Kidney epithelial cell (primary cell): ENCODE measurements at regions not wholly inside any gene's neighbourhood (a gene's known extent, or its start where the extent isn't known, plus 50 kb on each side); places are given as distances from the start of the nearest gene placed in this dataset.

Source experiments
- DNase-seq: peaks from one replicate; pipeline ENCODE4 v3.0.0-alpha.2; 2010; ENCODE audit warnings: low read depth
- H3K27me3 ChIP-seq: 2 replicates; pipeline ENCODE4 v1.6.0; 2011; ENCODE audit warnings: low read length; ENCODE audit not compliant: control insufficient read depth, insufficient read depth
- H3K36me3 ChIP-seq: 2 replicates; pipeline ENCODE4 v1.5.1; 2011; ENCODE audit warnings: low read length; ENCODE audit not compliant: control insufficient read depth, insufficient read depth
- H3K4me3 ChIP-seq: 2 replicates; pipeline ENCODE4 v1.5.1; 2011; ENCODE audit warnings: low read depth, mild to moderate bottlenecking, control low read depth, low read length
- CTCF ChIP-seq: IDR thresholded peaks from 2 replicates; pipeline ENCODE4 v1.5.1; 2011; ENCODE audit warnings: mild to moderate bottlenecking, moderate library complexity, low read length, control low read depth, inconsistent platforms; ENCODE audit not compliant: insufficient read depth, poor library complexity, severe bottlenecking

GRCh38 chr14:35992816-35993683 lies 166.9 kb downstream of the BRMS1L start:
- Histone ChIP-seq H3K36me3 (no peaks in the 10 kb centered on the region), H3K27me3 (no peaks in the 10 kb centered on the region), H3K4me3 (no peak overlapping the region)
- no peak for TF ChIP-seq CTCF
- DNase-seq, result no peak

GRCh38 chr14:35991356-35991755 lies 165.2 kb downstream of the BRMS1L start:
- DNase-seq, result no peak
- TF ChIP-seq CTCF, result no peak
- H3K4me3 ChIP-seq, result no peak overlapping the region
- H3K36me3 ChIP-seq, result no peaks in the 10 kb centered on the region
- H3K27me3 ChIP-seq, result no peaks in the 10 kb centered on the region

- H3K4me3 ChIP-seq, result no peak overlapping the region
- no peaks in the 10 kb centered on the region for H3K27me3 ChIP-seq
- no peaks in the 10 kb centered on the region for H3K36me3 ChIP-seq
- no peak for DNase-seq
- TF ChIP-seq CTCF, result no peak
Observed at GRCh38 chr14:35989736-35990135, 163.6 kb downstream of the BRMS1L start.

- no peaks in the 10 kb centered on the region for H3K36me3 ChIP-seq
- DNase-seq, result no peak
- no peak overlapping the region for H3K4me3 ChIP-seq
- TF ChIP-seq CTCF, result no peak
- H3K27me3 ChIP-seq, result no peaks in the 10 kb centered on the region
Observed at GRCh38 chr14:35988972-35989690, 163.0 kb downstream of the BRMS1L start.

GRCh38 chr14:35988550-35988949 lies 162.4 kb downstream of the BRMS1L start:
- TF ChIP-seq CTCF, result no peak
- DNase-seq, result no peak

More at GRCh38 chr14:35988550-35988949, 162.4 kb downstream of the BRMS1L start:
- Histone ChIP-seq H3K4me3 (no peak overlapping the region), H3K36me3 (no peaks in the 10 kb centered on the region), H3K27me3 (no peaks in the 10 kb centered on the region)
